K562 (cell line): ENCODE measurements at regions not wholly inside any gene's neighbourhood (a gene's known extent, or its start where the extent isn't known, plus 50 kb on each side); places are given as distances from the start of the nearest gene placed in this dataset.

Experiments
- ATAC-seq: fragments of 200-7000 bp; cut with Tn5 transposase; 3 replicates; pipeline ENCODE4 v1.9.1; 2020; ENCODE audit warnings: moderate library complexity
- BruUV-seq: library from RNA; stranded (reverse); fragments of 400-500 nt; replicated peaks from 2 replicates; lab custom pipeline; 2021; lab: Mats Ljungman, UMichigan
- CTCF ChIA-PET: fragments of 300-600 bp; formaldehyde crosslinking; extraction: SDS; loops from one replicate; lab custom pipeline; 2021; ENCODE audit warnings: low intra/inter-chr PET ratio; lab: Yijun Ruan, JAX
- POLR2A ChIA-PET: fragments of 300-600, 350-650 bp; sonication (Branson Sonifier 250); formaldehyde crosslinking; extraction: SDS; loops from one replicate; lab custom pipeline; 2021; ENCODE audit warnings: antibody characterized with exemption, inconsistent platforms; lab: Yijun Ruan, JAX
- DNase-seq, 4 experiments: peaks; one replicate each; pipeline versions ENCODE4 v3.0.0 to v3.0.0-alpha.2; 2011 to 2018; ENCODE audit warnings: low spot score in 3 of 4, mixed read lengths in 3 of 4; ENCODE audit errors: extremely low read depth in 1 of 4
- FAIRE-seq: peaks from 2 replicates; lab custom pipeline; 2011; peaks lifted over from hg19 to GRCh38; lab: Jason Lieb, UNC
- H2AFZ ChIP-seq: 2 replicates; pipeline ENCODE4 v1.6.0; 2011; ENCODE audit warnings: low read depth, low read length, control low read depth, inconsistent platforms
- H3K27ac ChIP-seq: fragments of 200-600 bp; 3 replicates; pipeline ENCODE4 v1.8.0; 2011; ENCODE audit warnings: low read depth, mild to moderate bottlenecking, control low read depth, inconsistent platforms, low read length, moderate library complexity, mixed read lengths; ENCODE audit errors: extremely low read depth
- H3K27me3 ChIP-seq, 2 experiments: fragments of 300-600 bp in 1 of 2; 2 replicates in 1 of 2; 3 replicates in 1 of 2; pipeline versions ENCODE4 v1.6.0 to v1.8.0; 2011; ENCODE audit warnings: inconsistent platforms in 2 of 2, low read length in 2 of 2, mild to moderate bottlenecking in 1 of 2, mixed read lengths in 1 of 2, moderate library complexity in 1 of 2; ENCODE audit not compliant: control insufficient read depth in 2 of 2, insufficient read depth in 2 of 2
- H3K36me3 ChIP-seq: fragments of 300-600 bp; 3 replicates; pipeline ENCODE4 v1.8.0; 2011; ENCODE audit warnings: mild to moderate bottlenecking, low read length, inconsistent platforms; ENCODE audit not compliant: control insufficient read depth, insufficient read depth
- H3K4me1 ChIP-seq, 2 experiments: fragments of 200-600 bp in 1 of 2; replicated peaks in 1 of 2; 2 replicates in 1 of 2; 3 replicates in 1 of 2; pipeline versions ENCODE4 v1.5.1 to v1.8.0; 2011; ENCODE audit warnings: inconsistent platforms in 2 of 2, low read length in 2 of 2, mild to moderate bottlenecking in 1 of 2, mixed read lengths in 1 of 2, moderate library complexity in 1 of 2; ENCODE audit not compliant: control insufficient read depth in 2 of 2, insufficient read depth in 2 of 2
- H3K4me2 ChIP-seq: 2 replicates; pipeline ENCODE4 v1.6.1; 2011; ENCODE audit warnings: low read length, control low read depth, inconsistent platforms, mixed read lengths; ENCODE audit not compliant: insufficient read depth
- H3K4me3 ChIP-seq: fragments of 200-600 bp; sonication (generic), shearing (Covaris generic); 2 replicates; pipeline ENCODE4 v1.5.1; 2016; ENCODE audit warnings: control low read depth, inconsistent platforms
- H3K79me2 ChIP-seq: fragments of 200-600 bp; 3 replicates; pipeline ENCODE4 v1.8.0; 2011; ENCODE audit warnings: low read length, inconsistent platforms; ENCODE audit not compliant: control insufficient read depth, insufficient read depth
- H3K9ac ChIP-seq, 2 experiments: 2 replicates each; pipeline versions ENCODE4 v1.6.0 to v1.6.1; 2011; ENCODE audit warnings: low read depth in 2 of 2, low read length in 2 of 2, control low read depth in 1 of 2, inconsistent platforms in 1 of 2, mild to moderate bottlenecking in 1 of 2, mixed read lengths in 1 of 2; ENCODE audit not compliant: insufficient read depth in 1 of 2
- H3K9me1 ChIP-seq: one replicate; pipeline ENCODE4 v1.6.0; 2011; ENCODE audit warnings: inconsistent platforms, mild to moderate bottlenecking, low read length, moderate library complexity; ENCODE audit not compliant: control insufficient read depth, insufficient read depth
- H3K9me3 ChIP-seq: replicated peaks from 2 replicates; pipeline ENCODE4 v1.5.1; 2011; ENCODE audit warnings: low read depth, low read length, inconsistent platforms; ENCODE audit not compliant: control insufficient read depth, insufficient read depth
- H4K20me1 ChIP-seq: replicated peaks from 2 replicates; pipeline ENCODE4 v1.6.1; 2011; ENCODE audit warnings: low read length, inconsistent platforms, mixed read lengths; ENCODE audit not compliant: control insufficient read depth, insufficient read depth
- AFF4 ChIP-seq: sonication (generic); formaldehyde crosslinking; IDR thresholded peaks from 2 replicates; pipeline ENCODE4 v1.8.0; 2023; ENCODE audit warnings: mild to moderate bottlenecking, missing genetic modification reagents
- CHD7 ChIP-seq: fragments of 200-600 bp; sonication (generic); IDR thresholded peaks from one replicate; pipeline ENCODE4 v1.6.1; 2012; ENCODE audit warnings: mild to moderate bottlenecking, low read depth, low read length, inconsistent platforms
- CXXC5 ChIP-seq: fragments of 250-450 bp; sonication (Bioruptor Pico); IDR thresholded peaks from 2 replicates; pipeline ENCODE4 v1.8.0; 2022; ENCODE audit warnings: inconsistent platforms, mild to moderate bottlenecking, moderate library complexity
- WGBS: fragments of 100-300 bp; shearing (Covaris generic); methylation state at CpG from one replicate; pipeline ENCODE4 v1.1.6; 2016; ENCODE audit warnings: low coverage, mixed read lengths; ENCODE audit not compliant: insufficient coverage; ENCODE audit errors: missing lambda C conversion rate; 5-methylcytosine and 5-hydroxymethylcytosine counted together
- in situ Hi-C: fragments of 300-500 bp; cut with MboI; formaldehyde crosslinking; loops from 4 replicates; pipeline ENCODE4 v1.15.0; 2018; ENCODE audit warnings: inconsistent platforms, mixed read lengths
- intact Hi-C: fragments of 100-400 bp; cut with micrococcal nuclease; formaldehyde crosslinking; loops from 2 replicates; pipeline ENCODE4 v1.14.2; 2022

- ChIA-PET CTCF (no interaction called here), POLR2A (no interaction called here)
- DNase-seq, result no peak
- H3K36me3 ChIP-seq, result no peaks in the 10 kb centered on the region
- no peaks in the 10 kb centered on the region for H4K20me1 ChIP-seq
- H3K79me2 ChIP-seq, result no peaks in the 10 kb centered on the region
- in situ Hi-C loops (no loop called here), intact Hi-C loops (no loop called here)
- H3K27ac ChIP-seq, result no peak overlapping the region
- no peak for ATAC-seq
- WGBS, result 0% methylated on average over 4 of the region's 5 CpGs
- H3K4me1 ChIP-seq, result no peaks in the 10 kb centered on the region
- no peak for TF ChIP-seq CHD7
- no peak for TF ChIP-seq AFF4
- TF ChIP-seq CXXC5 (CRISPR knock-in tag), result no peak
- FAIRE-seq, result no peak
- BruUV-seq, result no TSS peak
- H3K27me3 ChIP-seq, result no peaks in the 10 kb centered on the region
- no peak overlapping the region for H3K9ac ChIP-seq
- no peak overlapping the region for H3K4me2 ChIP-seq
- H2AFZ ChIP-seq, result no peak overlapping the region
- H3K9me3 ChIP-seq, result no peaks in the 10 kb centered on the region
- no peak overlapping the region for H3K4me3 ChIP-seq
- H3K9me1 ChIP-seq, result no peaks in the 10 kb centered on the region
Observed at GRCh38 chr14:97655169-97655948, 858.2 kb downstream of the VRK1 start.
